Pons (tissue), 1 donor: ENCODE measurements at regions not wholly inside any gene's neighbourhood (a gene's known extent, or its start where the extent isn't known, plus 50 kb on each side); places are given as distances from the start of the nearest gene placed in this dataset.
A peak's percentile ranks its signal among the peaks of the same experiment; 100 is the strongest.
"Not testable (repeated sequence)": the region's sequence is repeated elsewhere in the genome, so short reads cannot be mapped to it uniquely, and the experiment has no call there.

ENCODE experiments used
- DNase-seq: peaks from one replicate; pipeline ENCODE4 v3.0.0-alpha.2; 2016; ENCODE audit warnings: low spot score

DNA sequence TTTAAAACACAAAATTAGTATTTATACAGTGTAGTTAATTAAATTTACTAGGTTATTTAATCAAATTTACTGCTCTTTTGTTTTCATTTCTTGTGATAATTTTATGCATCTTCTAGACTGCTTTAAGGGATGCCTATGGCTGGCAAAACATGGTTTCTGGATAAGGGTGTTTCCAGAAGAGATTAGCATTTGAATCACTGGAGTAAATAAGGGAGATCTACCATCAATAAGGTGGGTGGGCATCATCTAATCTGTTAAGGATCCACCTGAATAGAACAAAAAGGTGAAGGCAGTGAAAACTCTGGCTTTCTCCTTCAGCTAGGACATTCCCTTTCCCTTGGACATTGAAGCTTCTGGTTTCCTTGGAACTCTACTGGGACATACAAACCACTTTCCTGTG is 146.2 kb upstream of the LAMA2 start:
- no peak for DNase-seq

DNA sequence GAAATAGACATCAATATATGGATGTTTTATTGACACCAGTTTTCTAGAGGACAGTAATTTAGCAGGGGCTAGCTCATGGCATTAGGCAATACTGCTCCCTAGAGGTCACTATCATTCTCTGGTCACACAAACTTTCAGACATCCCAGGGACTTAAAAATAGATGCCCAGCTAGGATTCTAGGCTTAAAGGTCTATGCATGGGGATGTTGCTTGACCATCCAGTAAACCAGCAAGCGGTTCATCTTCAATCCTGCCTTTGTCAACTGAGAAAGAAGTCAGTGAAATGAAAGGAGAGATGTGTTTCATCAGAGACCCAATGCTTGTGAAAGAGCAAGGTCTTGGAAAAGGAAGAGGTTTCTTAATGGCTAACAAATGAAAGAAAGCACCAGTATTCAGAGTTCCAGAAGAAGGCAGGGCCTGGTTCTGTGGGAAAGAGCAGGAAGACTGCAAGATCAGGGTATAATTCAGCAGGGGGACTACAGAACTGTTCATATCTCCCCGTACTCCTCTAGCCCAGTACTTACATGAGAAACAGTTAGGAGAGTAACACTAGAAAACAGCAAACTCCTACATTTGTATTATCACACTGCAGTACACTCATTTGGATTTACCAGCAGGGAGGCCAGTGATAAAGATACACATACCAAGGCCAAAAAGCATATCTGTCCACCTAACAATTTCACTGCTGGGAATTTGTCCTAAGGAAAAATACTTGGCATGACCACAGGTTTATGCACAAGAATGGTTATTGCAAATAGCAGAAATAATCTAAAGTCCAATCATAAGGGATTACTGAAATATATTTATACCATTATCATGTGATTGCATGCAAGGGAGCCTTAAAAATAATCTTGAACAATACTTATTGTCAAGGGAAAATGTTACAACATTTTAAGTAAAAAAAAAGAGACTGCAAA is 151.4 kb upstream of the LAMA2 start:
- peak; percentile 86 for DNase-seq

- DNase-seq: no peak
Observed at GRCh38 chr6:128727500-128727899, 155.4 kb upstream of the LAMA2 start.

- peak; percentile 61 for DNase-seq
Observed at GRCh38 chr6:128725271-128726233, 157.4 kb upstream of the LAMA2 start.

- no peak for DNase-seq
Observed at GRCh38 chr6:128724738-128725137, 158.2 kb upstream of the LAMA2 start.

DNA sequence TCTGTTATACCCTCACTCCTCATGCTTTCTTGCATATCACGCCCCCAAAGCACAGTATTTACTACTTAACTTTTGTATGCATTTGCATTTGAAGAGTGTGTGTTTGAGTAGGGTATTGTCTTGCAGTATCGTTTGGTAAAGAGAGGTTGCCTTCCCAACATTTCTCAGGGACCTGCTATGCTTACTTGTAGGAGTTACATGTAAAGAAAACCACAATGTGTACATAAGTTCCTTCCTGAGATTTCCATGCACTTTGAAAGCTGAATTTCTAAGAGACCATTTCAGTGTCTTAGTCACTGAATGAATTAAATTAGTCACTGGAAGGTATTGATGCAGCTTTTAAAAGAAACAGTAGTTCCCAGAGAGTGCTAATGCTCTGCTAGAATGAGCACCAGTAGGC is 159.3 kb upstream of the LAMA2 start:
- no peak for DNase-seq

- no peak for DNase-seq
Observed at GRCh38 chr6:128720891-128721290, 162.0 kb upstream of the LAMA2 start.

- DNase-seq: peak; percentile 92
Observed at GRCh38 chr6:128719786-128720185, 163.2 kb upstream of the LAMA2 start.

GRCh38 chr6:128713461-128713860 is 169.5 kb upstream of the LAMA2 start:
- no peak for DNase-seq

GRCh38 chr6:128712898-128713297 is 170.0 kb upstream of the LAMA2 start:
- DNase-seq: no peak

- no peak for DNase-seq
Observed at GRCh38 chr6:128711149-128711548, 171.8 kb upstream of the LAMA2 start.

DNA sequence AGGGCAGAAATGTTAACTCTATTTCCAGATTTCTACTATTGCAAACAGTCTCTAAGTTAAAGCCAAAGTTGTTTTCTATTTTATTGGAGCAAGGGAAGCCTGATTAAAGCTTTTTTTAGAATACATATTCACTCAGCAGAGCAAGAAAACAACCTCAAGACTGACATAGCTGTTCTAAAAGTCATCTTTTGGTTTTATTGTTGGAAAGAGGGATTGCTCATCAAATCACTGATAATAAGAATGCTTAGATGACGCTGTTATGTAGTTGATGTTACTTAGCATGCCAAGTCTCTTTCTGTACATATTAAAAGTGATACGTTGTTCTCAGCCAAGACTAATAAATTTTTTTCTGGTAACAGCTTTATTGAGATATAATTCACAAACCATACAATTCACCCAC is 172.6 kb upstream of the LAMA2 start:
- no peak for DNase-seq

GRCh38 chr6:128704601-128705000 is 178.3 kb upstream of the LAMA2 start:
- DNase-seq: no peak

DNA sequence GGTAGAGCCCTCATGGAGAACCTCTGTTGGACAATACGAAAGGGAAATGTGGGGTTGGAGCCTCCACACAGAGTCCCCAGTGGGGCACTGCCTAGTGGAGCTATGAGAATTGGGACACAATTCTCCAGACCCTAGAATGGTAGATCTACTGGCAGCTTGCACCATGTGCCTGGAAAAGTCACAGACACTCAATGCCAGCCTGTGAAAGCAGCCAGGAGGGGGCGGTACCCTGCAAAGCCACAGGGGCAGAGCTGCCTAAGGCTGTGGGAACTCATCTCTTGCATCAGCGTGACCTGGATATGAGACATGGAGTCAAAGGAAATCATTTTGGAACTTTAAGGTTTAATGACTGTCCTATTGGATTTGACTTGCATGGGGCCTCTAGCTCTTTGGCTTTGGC is 179.1 kb upstream of the LAMA2 start:
- not testable (repeated sequence) for DNase-seq

DNA sequence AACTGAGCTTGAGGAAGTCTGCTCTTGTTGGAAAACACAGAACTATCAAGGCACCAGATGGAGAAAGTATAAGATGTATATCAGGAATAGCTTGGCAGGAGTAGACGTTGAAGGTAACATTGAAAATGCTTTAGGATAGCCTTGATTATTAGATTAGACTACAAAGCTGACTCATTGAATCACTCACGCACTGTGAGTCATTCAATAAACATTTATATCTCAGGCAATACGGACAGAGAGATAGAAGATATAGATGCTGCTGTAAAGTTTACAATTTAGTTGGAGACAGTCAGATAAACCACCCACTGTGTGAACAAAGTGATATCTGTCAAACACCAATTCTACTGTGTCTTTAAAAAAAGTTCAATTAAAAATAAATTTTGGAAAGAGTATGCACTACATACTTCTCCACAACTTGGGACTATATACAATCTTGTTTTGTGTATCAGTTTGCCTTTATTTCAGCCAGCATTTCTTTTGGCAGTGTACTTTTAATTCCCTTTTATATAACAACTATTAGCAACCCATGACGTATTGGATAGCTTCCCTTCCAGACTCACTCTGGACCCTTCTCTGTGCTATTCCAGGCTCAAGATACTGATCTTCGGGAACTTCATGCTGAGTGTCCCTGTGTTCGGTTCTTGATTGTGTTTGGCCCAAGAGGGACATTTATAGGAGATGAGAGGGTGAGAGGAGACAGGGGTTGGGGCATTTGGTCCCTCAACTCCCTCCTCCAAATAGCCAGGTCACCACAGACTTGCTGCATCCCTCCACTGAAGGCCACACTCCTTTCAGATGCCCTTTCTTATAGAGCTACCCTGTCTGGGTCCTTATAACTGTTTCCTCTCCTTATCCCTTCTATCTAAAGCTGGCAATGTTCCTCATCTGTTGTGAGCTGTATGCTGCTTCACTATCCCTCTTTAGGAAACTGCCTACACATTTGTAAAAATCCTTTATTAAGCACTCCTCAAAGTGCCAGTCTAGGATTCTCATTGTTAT is 176.6 kb upstream of the PTPRK start:
- no peak for DNase-seq

DNA sequence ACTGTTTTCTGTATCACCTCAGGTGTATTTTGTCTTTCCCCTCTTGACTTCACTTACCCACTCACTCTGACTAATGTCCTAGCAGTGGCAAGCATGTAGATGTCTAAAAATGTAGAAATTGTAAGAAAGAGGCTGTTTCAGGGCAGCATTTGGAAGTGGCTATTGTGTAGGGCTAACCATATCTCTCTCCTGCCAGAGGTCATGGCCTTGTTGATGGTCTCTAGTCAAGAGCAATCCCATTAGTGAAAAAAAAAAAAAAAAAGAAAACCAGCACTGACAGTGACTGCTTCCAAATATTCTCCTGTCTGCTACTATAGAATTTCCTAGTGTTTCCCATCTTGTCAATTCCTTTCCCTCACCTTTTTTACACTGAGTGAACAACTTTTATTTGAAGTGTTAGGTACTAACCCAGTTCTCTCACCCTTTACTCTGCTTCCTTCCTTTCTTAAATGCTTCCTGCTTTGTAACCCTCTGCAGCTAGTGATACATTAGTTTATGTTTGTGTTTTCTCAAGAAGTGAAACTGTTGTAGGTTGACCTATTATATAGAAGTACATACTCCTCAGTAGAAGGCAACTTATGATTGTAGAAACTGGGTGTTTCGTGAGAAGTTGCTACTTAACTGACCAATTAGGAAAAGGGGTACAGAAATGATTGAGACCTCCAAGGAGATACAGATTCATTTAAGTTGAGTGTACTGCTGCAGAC is 174.1 kb upstream of the PTPRK start:
- DNase-seq: no peak

DNA sequence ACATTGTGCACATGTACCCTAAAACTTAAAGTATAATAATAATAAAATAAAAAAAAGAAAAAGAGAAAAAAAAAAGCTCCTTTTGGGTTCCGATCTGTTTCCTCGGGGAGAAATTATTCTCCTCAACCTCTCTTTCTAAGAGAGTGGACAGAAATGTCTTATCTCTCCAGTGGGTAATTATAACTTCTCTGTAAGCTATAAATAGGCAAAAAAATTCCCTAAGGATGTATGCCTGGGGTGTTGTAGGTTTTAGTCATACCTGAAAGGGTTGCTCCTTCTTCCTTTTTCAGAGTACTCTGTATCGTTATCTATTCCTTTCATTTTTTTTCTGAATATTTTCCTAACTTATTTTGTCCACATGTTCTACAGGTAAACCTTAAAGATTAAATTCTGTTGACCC is 169.7 kb upstream of the PTPRK start:
- DNase-seq: no peak

- no peak for DNase-seq
Observed at GRCh38 chr6:128686084-128686483, 165.7 kb upstream of the PTPRK start.

DNA sequence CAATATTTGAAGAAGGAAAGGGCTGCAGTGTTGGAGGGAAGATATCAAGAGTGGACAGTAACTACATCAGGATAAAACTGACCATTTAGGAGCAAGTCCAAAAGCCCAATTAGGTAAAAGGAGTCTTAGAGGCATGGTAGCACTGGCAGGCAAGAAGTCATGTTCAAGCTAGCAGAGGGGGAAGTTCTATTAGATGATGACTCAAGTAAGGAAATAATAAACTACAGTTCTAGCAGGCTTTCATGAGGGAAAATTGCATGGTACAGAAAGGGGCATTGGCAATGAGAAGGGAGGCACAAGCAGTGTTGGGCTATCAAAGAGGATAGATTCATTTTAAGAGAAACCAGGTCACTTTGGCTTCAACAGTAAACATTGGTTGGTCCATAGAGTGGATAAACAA is 156.1 kb upstream of the PTPRK start:
- no peak for DNase-seq

- DNase-seq: no peak
Observed at GRCh38 chr6:128672023-128672422, 151.6 kb upstream of the PTPRK start.

DNA sequence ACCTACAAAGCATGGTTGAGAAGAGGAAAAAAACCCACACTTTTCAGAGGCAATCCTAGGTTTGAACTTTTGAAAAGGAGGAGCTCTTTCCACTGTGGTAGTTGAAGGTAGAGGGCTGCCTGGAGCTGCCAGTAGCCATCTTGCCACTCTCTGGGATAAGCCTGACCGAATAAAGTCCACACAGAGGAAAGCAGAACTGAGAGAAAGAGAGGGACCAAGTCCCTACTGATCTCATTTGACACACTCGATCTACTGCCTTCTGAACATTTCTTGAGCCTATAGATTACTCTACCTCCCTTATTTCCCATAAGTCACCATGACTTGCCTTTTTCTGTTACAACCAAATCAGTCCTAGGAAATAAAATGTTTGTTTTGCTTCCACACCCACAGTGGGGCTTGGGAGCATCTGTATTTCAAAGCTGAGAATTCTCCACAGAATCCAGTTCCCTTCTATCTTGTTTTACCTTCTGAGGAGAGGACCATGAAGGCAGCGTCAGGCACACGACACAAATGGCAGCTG is 147.0 kb upstream of the PTPRK start:
- DNase-seq: no peak
